ENCODE measurements at regions not wholly inside any gene's neighbourhood (a gene's known extent, or its start where the extent isn't known, plus 50 kb on each side); places are given as distances from the start of the nearest gene placed in this dataset.

DNA sequence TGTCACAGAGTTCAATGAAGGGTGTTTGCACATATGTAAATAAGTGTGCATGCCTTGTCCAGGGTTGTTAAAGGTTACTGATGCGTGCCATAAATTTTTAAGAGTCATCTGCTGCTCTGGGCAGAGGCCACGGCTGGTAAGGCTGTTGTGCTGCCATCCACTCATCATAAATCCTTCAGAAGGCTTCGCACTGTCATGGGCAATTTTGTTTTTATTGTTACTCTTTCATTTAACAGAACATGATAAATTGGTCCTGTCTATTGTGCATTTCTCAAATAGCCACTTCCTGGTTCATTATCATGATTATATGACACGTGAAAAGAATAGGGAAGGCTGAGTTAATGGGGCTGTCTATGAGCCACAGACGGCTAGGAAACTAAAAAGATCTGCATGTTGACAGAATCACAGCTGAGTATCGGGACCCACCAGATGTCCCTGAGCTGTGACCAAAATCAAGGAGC lies 634.3 kb upstream of the SOX11 start:
- in situ Hi-C loops (cut with HindIII; ENCODE audit: low pct_unique_long_range_greater_than_20kb, low sequenced_read_pairs) = no loop called here
- DNase-seq (ENCODE audit: low read depth) = peak; percentile 79

DNA sequence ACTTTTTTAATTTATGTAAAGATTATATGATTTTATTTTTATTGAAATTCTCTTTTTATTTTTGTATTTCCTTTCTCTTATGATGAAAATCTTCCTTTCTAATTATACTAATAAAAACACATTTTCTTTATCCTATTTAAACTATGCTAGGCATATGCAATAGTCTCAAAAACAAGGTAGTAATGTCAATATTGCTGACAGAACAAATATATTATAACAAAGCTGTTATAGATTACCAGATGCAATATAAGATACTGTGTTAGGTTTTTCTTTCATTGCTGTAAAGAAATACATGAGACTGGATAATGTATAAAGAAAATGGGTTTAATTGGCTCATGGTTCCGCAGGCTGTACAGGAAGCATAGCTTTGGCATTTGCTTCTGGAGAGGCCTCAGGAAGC lies 631.2 kb upstream of the SOX11 start:
- DNase-seq (ENCODE audit: low read depth) = no peak
- in situ Hi-C loops (cut with HindIII; ENCODE audit: low pct_unique_long_range_greater_than_20kb, low sequenced_read_pairs) = no loop called here

DNA sequence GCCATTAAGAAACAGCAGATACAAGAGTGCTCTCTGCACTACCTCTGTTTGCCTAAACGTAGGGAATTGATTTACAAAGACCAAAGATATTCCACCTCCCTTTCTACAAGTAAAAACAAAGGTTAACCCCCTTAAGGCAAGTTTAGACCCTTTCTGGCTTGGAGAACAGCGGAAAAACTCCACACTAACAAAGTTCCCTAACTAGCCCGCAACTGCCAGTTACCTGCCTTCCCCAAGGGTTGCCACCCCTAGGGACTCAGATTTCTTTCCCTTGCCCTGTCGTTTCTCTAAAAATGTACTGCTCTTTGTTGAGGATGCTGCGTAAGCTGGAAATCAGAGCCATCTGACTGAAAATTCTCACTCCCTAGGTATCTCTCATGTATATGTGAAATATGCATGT lies 627.5 kb upstream of the SOX11 start:
- DNase-seq (ENCODE audit: low read depth) = no peak
- in situ Hi-C loops (cut with HindIII; ENCODE audit: low pct_unique_long_range_greater_than_20kb, low sequenced_read_pairs) = no loop called here

DNA sequence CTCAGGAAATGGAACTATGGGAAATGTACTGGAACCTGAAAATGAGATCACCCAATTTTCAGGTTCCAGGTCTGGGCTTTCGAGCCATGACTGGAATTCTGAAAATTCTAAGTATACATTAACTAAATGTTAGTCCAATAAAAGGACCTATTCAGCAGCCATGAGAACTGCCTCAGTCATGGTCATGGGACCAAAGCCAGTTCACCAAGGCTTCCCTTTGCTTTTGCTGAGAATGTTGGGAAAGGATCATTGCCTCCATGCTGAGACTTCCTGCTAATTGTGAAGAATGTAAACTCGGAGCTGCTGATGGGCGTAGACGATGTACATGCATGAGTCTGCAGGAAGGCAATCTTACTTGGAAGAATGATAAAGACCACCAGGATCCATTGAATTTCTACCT lies 624.4 kb upstream of the SOX11 start:
- peak; percentile 72 for DNase-seq (ENCODE audit: low read depth)
- in situ Hi-C loops (cut with HindIII; ENCODE audit: low pct_unique_long_range_greater_than_20kb, low sequenced_read_pairs) = no loop called here

DNA sequence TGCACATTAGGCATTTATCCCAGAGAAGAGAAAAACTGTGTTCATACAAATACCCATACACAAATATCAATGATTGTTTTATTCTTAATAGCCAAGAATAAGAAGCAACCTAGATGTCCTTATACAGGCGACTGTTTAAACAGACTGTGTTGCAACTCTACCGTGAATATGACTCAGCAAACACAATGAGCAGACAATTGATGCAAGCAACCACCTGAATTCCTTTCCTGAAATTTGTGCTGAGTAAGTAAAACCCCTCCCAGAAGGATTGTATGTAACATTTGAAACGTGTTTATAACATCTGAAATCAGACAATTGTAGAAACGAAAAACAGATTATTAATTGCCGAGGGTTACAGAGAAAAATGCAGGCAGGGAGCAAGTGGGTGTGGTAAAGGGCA lies 621.9 kb upstream of the SOX11 start:
- DNase-seq (ENCODE audit: low read depth) = peak; percentile 68
- in situ Hi-C loops (cut with HindIII; ENCODE audit: low pct_unique_long_range_greater_than_20kb, low sequenced_read_pairs) = no loop called here

DNA sequence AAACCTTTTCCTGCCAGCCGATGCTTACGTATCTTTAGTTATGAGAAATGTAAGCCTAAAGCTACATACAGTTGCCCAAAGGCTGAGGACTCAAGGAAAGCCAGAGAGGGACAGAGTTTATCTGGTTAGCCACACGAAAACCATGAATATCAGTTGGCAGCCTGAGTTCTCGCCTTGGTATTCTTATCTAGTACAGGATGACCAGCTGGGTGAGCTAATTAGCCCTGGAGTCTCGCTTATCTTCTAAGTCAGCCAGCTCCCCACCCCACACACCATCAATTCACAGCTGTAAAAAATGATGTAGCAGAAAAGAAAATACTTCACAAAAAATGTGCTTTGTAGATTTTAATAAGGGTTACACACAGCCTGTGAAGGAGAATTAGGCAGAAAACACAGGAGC lies 617.5 kb upstream of the SOX11 start:
- in situ Hi-C loops (cut with HindIII; ENCODE audit: low pct_unique_long_range_greater_than_20kb, low sequenced_read_pairs) = no loop called here
- no peak for DNase-seq (ENCODE audit: low read depth)

DNA sequence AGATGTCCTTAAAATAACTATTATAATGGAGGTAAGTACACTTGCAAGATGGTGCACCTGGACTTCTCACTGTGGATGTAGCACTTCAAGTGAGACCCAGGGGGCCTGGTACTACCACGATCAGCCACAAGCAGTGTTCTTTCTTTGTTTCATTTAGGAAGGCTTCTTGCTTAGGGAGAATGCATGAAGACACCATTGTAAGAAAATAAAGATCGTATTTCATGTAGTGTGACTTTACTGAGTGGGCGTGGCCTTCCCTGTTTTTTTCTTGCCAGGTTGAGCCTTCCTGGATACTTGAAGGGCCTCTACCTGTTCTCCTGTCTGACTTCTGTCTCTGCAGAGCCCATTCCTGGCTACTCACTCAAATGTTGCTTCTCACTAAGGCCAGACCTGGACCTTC lies 615.6 kb upstream of the SOX11 start:
- in situ Hi-C loops (cut with HindIII; ENCODE audit: low pct_unique_long_range_greater_than_20kb, low sequenced_read_pairs) = no loop called here
- DNase-seq (ENCODE audit: low read depth) = no peak

DNA sequence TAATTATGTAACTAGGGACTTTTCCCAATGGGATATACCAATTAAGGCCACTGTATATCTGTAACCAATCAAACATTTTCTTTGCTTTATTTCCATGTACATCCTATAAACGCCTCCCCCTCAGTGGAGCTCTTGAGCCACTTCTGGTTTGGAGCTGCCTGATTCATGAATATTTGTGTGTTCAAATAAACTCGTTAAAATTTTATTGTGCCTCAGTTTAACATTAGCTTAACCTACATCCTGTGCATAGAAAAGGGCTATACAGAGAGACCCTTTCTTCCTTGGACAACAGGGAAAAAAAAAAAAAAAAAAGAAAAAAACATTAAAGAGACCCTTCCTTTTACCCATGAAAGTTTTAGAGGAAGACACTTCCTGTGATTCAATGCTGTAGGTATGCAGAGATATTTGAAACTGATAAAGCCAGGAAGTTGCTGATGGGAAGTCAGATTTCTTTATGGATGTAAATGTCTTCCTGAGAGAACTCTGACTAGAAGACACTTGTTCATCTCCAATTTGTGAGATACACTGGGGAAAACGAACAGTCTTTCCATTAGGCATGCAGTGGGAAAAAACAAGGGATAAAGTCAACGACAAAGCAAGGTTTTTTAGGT lies 614.6 kb upstream of the SOX11 start:
- in situ Hi-C loops (cut with HindIII; ENCODE audit: low pct_unique_long_range_greater_than_20kb, low sequenced_read_pairs) = no loop called here

DNA sequence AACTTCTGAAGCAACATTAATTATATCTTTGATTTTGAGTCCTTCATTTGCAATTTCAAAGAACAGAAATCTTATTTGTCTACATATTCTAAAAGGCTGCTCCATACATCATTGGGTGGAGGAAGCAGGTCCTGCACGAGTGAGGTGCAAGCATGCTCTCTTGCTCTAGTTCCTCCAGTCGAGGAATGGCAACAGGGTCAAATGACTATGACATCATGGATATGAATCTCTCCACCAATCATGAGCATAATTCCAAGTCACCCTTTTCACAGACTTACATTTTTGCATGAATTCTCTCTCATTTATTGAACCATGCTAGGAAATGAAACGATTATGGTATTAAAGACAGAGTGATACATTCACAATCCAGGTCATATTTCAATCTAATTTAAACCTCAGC lies 608.8 kb upstream of the SOX11 start:
- DNase-seq (ENCODE audit: low read depth) = no peak
- in situ Hi-C loops (cut with HindIII; ENCODE audit: low pct_unique_long_range_greater_than_20kb, low sequenced_read_pairs) = no loop called here

More for the DNA sequence above, 614.6 kb upstream of the SOX11 start:
- DNase-seq (ENCODE audit: low read depth) = no peak

DNA sequence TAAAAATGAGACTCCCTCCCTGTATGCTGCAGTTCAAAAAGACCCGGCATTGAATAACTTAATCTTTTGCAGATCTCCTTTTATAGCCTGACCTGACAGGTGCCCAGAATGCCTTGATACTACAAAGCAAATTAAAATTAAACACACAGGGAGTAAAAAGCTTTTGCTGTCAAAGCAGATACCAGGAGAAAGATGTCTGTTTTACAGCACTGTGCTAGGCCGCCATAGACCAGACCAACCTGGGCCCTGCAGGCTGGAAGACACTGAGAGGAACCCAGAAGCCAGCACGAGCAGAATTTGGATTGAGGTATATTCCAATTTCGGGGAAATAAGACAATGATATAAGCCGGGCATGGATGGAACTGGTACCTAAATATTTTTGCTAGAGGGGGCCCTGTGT lies 602.8 kb upstream of the SOX11 start:
- no peak for DNase-seq (ENCODE audit: low read depth)
- in situ Hi-C loops (cut with HindIII; ENCODE audit: low pct_unique_long_range_greater_than_20kb, low sequenced_read_pairs) = no loop called here

DNA sequence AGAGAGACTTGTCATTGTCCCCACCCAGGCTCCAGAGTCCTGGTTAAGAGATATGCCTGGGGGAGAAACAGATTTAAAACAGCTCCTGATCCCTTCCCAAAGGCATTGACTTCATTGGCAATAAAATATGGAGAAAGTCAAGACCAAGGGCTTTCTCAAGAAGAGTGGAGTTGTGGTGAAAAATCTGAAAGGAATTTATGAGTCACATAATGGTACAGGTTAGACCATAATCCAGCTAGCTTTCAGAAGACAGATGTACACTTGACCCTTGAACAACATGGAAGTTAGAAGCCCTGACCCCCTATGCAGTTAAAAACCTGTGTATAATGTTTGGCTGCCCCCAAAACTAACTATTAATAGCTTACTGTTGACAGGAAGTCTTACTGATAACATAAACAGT lies 599.1 kb upstream of the SOX11 start:
- in situ Hi-C loops (cut with HindIII; ENCODE audit: low pct_unique_long_range_greater_than_20kb, low sequenced_read_pairs) = no loop called here
- DNase-seq (ENCODE audit: low read depth) = no peak

DNA sequence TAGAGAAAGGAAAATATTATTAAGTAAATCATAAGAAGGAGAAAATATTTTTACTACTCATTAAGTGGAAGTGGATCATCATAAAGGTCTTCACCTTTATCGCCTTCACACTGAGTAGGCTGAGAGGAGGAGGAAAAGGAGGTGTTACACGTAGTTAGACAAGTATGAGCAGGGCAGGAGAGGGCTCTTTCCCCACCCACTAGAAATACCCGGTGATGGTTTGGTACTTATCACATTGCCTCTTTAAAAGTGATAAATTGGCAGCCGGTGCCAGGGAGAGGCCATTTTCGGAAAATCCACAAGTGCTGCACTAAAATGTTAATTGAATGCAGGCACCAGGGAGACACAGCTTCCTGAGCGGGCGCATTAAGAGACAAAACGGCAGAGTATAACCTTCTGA lies 598.7 kb upstream of the SOX11 start:
- in situ Hi-C loops (cut with HindIII; ENCODE audit: low pct_unique_long_range_greater_than_20kb, low sequenced_read_pairs) = no loop called here
- no peak for DNase-seq (ENCODE audit: low read depth)

DNA sequence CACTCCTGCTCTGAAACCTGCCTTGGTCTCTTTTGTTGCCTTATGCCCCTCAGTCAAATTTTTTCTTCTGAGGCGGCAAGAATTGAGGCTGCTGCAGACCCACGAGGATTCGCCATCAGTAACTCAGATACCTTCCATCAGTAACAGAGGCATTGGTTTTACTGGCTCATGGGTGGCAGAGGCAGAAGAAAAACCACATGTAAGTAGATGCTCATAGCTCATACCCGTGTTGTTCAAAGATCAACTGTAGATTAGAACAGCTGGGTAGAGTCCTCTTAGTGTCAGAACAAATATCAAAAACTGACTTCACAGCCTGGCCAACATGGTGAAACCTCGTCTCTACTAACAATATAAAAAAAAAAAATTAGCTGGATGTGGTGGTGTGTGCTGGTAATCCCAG lies 598.0 kb upstream of the SOX11 start:
- in situ Hi-C loops (cut with HindIII; ENCODE audit: low pct_unique_long_range_greater_than_20kb, low sequenced_read_pairs) = no loop called here
- no peak for DNase-seq (ENCODE audit: low read depth)

DNA sequence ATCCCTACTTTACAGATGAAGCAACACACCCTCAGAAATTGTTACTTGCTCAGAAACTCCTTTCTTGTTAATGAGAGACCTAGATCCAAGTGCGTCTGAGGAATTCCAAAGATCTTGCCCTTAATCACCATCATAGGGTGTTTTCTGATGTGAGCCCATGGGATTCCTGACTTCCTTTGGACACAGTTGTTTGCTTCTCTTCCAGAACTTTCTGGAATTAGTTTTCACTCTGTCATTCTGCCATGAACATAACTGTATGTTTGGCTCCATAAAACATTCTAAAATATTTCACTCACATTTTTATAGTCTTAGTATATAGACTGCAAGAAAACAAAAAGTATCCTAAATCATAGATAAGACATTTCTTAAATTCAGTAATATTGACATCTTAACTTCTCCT lies 593.9 kb upstream of the SOX11 start:
- in situ Hi-C loops (cut with HindIII; ENCODE audit: low pct_unique_long_range_greater_than_20kb, low sequenced_read_pairs) = no loop called here

DNA sequence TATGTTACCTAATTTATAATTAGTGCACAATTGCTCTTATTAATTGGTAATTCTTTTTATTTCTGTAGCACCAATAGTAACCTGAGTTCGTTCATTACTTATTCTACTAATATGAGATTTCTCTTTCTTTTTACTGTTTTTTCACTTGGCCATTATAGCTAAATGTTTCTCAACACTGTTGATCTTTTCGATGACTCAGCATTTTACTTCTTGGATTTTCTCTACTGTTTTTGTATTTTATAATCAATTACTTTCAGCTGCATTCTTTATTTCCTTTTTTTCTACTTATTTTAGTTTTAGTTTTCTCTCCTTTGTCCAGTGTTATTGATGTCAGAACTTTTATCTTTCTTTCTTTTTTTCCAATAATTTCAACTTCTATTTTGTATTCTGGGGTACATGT lies 589.4 kb upstream of the SOX11 start:
- in situ Hi-C loops (cut with HindIII; ENCODE audit: low pct_unique_long_range_greater_than_20kb, low sequenced_read_pairs) = no loop called here
- DNase-seq (ENCODE audit: low read depth) = no peak

More for the DNA sequence above, 593.9 kb upstream of the SOX11 start:
- no peak for DNase-seq (ENCODE audit: low read depth)

DNA sequence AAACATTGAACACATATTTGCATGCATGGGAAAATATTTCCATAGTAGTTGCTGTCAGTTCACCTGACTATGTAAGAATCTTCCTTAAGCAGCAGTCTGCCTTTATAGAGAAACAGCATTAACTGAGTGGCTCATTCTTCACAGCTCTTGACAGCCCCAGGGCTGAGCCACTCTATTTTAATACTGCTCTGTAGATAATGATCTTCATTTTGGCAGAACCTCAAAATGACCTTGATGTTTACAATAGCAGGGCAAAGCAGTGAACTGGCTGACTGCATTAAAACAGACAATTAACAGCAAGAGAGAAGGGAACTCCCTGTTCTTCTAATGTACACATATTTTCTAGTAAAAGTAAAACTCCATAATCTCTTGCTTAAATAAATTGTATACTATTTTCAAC lies 580.6 kb upstream of the SOX11 start:
- in situ Hi-C loops (cut with HindIII; ENCODE audit: low pct_unique_long_range_greater_than_20kb, low sequenced_read_pairs) = no loop called here
- DNase-seq (ENCODE audit: low read depth) = peak; percentile 26

DNA sequence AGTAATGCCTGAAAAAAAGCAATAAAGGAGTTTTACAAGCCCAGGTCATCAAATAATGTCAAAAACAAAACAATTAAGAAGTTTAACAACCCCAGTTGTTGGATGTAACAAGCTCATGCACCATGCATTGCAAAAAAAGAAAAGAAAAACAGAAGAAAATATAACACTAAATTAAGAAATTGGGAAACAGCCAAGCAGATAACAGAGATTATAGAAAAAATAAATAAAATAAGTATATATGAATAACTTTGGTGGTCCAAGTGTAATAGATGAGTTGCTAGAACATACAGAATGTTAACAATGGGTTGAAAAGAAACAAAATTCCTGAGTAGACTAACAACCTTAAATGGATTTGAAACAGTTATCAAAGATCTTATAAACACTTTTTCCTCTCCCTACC lies 573.1 kb upstream of the SOX11 start:
- DNase-seq (ENCODE audit: low read depth) = no peak
- in situ Hi-C loops (cut with HindIII; ENCODE audit: low pct_unique_long_range_greater_than_20kb, low sequenced_read_pairs) = no loop called here

DNA sequence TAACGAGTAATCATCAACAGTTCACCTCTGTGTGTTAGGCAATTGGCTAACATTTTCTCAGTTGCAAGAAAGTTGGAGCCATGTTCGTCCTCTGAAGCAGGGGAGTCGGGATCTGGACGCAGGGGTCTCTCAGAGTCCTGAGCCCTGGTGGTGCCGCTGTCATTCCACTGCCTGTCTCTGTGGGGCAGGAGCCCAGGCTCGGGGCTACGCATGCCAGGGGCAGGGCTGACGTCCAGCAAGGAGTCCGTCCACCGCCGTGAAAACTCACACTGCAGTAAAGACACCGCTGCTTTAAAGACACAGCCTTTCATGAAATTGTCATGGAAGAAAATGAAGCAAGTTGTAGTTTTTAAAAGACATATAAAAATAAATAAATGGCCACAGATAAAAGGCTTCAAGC lies 571.1 kb upstream of the SOX11 start:
- no peak for DNase-seq (ENCODE audit: low read depth)
- in situ Hi-C loops (cut with HindIII; ENCODE audit: low pct_unique_long_range_greater_than_20kb, low sequenced_read_pairs) = no loop called here

DNA sequence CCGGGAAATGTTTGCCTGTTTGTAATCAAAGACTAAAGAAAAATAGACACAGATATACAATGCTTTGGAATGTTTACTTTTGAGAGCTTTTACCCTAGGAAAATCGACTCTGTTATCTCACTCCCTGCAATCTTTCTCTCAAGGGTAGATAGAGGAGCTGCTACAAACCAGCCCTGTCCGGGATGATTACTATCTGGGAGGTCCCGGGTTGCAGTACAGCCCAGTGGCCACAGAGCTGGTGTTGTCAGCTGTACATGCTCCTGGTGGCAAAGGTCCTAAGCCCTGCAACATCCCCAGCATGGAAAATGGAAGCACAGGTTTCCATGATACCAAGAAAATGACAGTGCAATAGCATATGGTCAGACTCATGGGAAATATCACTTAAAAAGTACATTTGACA lies 570.5 kb upstream of the SOX11 start:
- DNase-seq (ENCODE audit: low read depth) = no peak
- in situ Hi-C loops (cut with HindIII; ENCODE audit: low pct_unique_long_range_greater_than_20kb, low sequenced_read_pairs) = no loop called here

DNA sequence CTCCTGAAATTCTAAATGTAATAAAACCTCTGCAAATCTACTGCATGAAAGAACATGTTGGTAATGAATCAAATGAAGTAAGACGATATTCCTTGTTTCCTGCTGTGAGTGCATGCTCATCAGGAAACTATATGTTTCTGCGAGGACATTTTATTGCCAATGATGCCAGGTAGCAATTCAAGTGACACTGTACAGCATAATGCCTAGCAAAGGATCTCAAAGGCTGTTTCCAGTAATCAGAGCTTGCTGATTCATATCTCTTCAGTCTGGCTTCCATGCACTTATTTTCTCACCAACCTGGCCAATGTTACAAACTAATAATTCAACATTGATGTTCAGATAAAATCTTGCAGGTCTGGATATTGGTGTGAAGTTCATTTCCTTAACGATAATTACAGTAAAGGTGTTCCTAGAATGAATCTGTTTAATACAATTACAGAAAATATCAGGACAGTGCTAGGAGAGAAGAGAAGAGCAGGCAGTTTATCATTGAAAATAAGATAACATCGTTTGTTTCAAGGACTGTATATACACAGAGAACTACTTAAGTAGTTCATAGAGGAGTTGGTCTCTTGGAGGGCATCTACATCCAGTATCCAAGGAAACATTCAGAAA lies 568.5 kb upstream of the SOX11 start:
- DNase-seq (ENCODE audit: low read depth) = no peak
- in situ Hi-C loops (cut with HindIII; ENCODE audit: low pct_unique_long_range_greater_than_20kb, low sequenced_read_pairs) = no loop called here

Data from Caki2 (cell line).